ENCODE measurements at regions not wholly inside any gene's neighbourhood (a gene's known extent, or its start where the extent isn't known, plus 50 kb on each side); places are given as distances from the start of the nearest gene placed in this dataset.

GRCh38 chrX:1741816-1742394 is 127.0 kb downstream of the ASMT start:
- Histone ChIP-seq H2AFZ (no peak overlapping the region), H3K27ac (no peak overlapping the region), H3K4me3 (ENCODE audit: low read depth, low read length) (no peak overlapping the region), H3K4me1 (no peaks in the 10 kb centered on the region), H3K9me3 (ENCODE audit: control insufficient read depth, low read length) (no peaks in the 10 kb centered on the region), H3K27me3 (ENCODE audit: control insufficient read depth, insufficient read depth, low read length) (no peaks in the 10 kb centered on the region), H3K4me2 (ENCODE audit: low read length) (no peak overlapping the region), H3K79me2 (no peaks in the 10 kb centered on the region), H3K9ac (no peak overlapping the region), H3K36me3 (ENCODE audit: control insufficient read depth, insufficient read depth, low read length) (no peaks in the 10 kb centered on the region)
- TF ChIP-seq, protein P1, sequence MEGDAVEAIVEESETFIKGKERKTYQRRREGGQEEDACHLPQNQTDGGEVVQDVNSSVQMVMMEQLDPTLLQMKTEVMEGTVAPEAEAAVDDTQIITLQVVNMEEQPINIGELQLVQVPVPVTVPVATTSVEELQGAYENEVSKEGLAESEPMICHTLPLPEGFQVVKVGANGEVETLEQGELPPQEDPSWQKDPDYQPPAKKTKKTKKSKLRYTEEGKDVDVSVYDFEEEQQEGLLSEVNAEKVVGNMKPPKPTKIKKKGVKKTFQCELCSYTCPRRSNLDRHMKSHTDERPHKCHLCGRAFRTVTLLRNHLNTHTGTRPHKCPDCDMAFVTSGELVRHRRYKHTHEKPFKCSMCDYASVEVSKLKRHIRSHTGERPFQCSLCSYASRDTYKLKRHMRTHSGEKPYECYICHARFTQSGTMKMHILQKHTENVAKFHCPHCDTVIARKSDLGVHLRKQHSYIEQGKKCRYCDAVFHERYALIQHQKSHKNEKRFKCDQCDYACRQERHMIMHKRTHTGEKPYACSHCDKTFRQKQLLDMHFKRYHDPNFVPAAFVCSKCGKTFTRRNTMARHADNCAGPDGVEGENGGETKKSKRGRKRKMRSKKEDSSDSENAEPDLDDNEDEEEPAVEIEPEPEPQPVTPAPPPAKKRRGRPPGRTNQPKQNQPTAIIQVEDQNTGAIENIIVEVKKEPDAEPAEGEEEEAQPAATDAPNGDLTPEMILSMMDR (IDR thresholded peaks at IDR 0.05) = no peak

DNA sequence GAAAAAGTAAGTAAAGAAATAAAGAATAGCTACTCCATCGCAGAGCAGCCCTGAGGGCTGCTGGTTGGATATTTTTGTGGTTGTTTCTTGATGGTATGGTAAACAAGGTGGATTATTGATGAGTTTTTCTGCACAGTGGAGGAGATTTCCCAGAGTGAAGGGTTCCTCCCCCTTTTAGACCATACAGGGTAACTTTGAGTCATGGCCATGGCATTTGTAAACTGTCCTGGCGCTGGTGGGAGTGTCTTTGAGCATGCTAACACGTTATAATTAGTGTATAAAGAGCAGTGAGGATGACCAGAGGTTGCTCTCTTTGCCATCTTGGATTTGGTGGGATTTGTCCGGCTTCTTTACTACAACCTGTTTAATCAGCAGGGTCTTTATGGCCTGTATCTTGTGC is 128.2 kb downstream of the ASMT start:
- H3K4me1 ChIP-seq = no peaks in the 10 kb centered on the region
- H3K27ac ChIP-seq = no peak overlapping the region
- no peaks in the 10 kb centered on the region for H3K9me3 ChIP-seq (ENCODE audit: control insufficient read depth, low read length)
- H3K4me2 ChIP-seq (ENCODE audit: low read length) = no peak overlapping the region
- no peaks in the 10 kb centered on the region for H3K36me3 ChIP-seq (ENCODE audit: control insufficient read depth, insufficient read depth, low read length)
- no peaks in the 10 kb centered on the region for H3K79me2 ChIP-seq
- TF ChIP-seq, protein P1 (IDR thresholded peaks at IDR 0.05) = no peak
- no peak overlapping the region for H3K4me3 ChIP-seq (ENCODE audit: low read depth, low read length)
- H2AFZ ChIP-seq = no peak overlapping the region
- H3K27me3 ChIP-seq (ENCODE audit: control insufficient read depth, insufficient read depth, low read length) = no peaks in the 10 kb centered on the region
- H3K9ac ChIP-seq = no peak overlapping the region

- H3K4me3 ChIP-seq (ENCODE audit: low read depth, low read length) = no peak overlapping the region
- H3K9me3 ChIP-seq (ENCODE audit: control insufficient read depth, low read length) = no peaks in the 10 kb centered on the region
- no peak overlapping the region for H2AFZ ChIP-seq
- H3K27ac ChIP-seq = no peak overlapping the region
- H3K4me1 ChIP-seq = no peaks in the 10 kb centered on the region
- H3K27me3 ChIP-seq (ENCODE audit: control insufficient read depth, insufficient read depth, low read length) = no peaks in the 10 kb centered on the region
- H3K79me2 ChIP-seq = no peaks in the 10 kb centered on the region
- H3K9ac ChIP-seq = no peak overlapping the region
- no peaks in the 10 kb centered on the region for H3K36me3 ChIP-seq (ENCODE audit: control insufficient read depth, insufficient read depth, low read length)
- TF ChIP-seq, protein P1 (IDR thresholded peaks at IDR 0.05) = no peak
- no peak overlapping the region for H3K4me2 ChIP-seq (ENCODE audit: low read length)
Measured at GRCh38 chrX:1743663-1744062, 128.8 kb downstream of the ASMT start.

DNA sequence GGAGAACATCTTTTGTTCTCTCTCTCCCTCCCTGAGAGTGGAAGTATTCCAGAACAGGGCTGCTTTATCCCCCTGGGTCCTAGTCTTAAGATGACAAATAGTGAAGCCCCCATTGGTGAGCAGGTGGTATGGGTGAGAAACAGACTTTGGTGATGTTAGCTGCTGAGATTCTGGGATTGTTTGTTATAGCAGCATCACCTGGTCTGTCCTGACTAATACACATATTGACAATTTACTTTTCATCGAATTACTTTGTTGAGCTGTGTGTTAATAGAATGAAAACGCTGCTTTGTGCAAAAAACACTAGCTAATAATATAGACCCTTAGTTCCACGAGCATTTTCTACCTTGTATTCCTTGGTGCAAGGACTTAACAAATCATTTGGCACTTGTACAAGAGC is 133.5 kb downstream of the ASMT start:
- Histone ChIP-seq H3K9ac (no peak overlapping the region), H3K4me3 (ENCODE audit: low read depth, low read length) (no peak overlapping the region)

GRCh38 chrX:1749499-1749898 is 134.6 kb downstream of the ASMT start:
- Histone ChIP-seq H3K9me3 (ENCODE audit: control insufficient read depth, low read length) (no peaks in the 10 kb centered on the region), H3K4me3 (ENCODE audit: low read depth, low read length) (no peak overlapping the region), H3K27me3 (ENCODE audit: control insufficient read depth, insufficient read depth, low read length) (no peaks in the 10 kb centered on the region), H3K4me2 (ENCODE audit: low read length) (no peak overlapping the region), H3K79me2 (no peaks in the 10 kb centered on the region), H3K4me1 (no peaks in the 10 kb centered on the region), H3K36me3 (ENCODE audit: control insufficient read depth, insufficient read depth, low read length) (no peaks in the 10 kb centered on the region), H3K9ac (no peak overlapping the region), H3K27ac (no peak overlapping the region), H2AFZ (no peak overlapping the region)
- TF ChIP-seq, protein P1 (IDR thresholded peaks at IDR 0.05) = no peak

More for the DNA sequence above, 133.5 kb downstream of the ASMT start:
- Histone ChIP-seq H3K36me3 (ENCODE audit: control insufficient read depth, insufficient read depth, low read length) (no peaks in the 10 kb centered on the region), H2AFZ (no peak overlapping the region), H3K27ac (no peak overlapping the region), H3K4me1 (no peaks in the 10 kb centered on the region), H3K4me2 (ENCODE audit: low read length) (no peak overlapping the region), H3K79me2 (no peaks in the 10 kb centered on the region), H3K27me3 (ENCODE audit: control insufficient read depth, insufficient read depth, low read length) (no peaks in the 10 kb centered on the region), H3K9me3 (ENCODE audit: control insufficient read depth, low read length) (no peaks in the 10 kb centered on the region)
- TF ChIP-seq, protein P1 (IDR thresholded peaks at IDR 0.05) = no peak
